GM18505 (cell line): ENCODE measurements at regions not wholly inside any gene's neighbourhood (a gene's known extent, or its start where the extent isn't known, plus 50 kb on each side); places are given as distances from the start of the nearest gene placed in this dataset.
"Not testable (repeated sequence)": the region's sequence is repeated elsewhere in the genome, so short reads cannot be mapped to it uniquely, and the experiment has no call there.

ENCODE experiments used
- ATAC-seq: cut with Tn5 transposase; IDR thresholded peaks from one replicate; pipeline ENCODE4 v1.9.1; 2021; ENCODE audit not compliant: unreplicated experiment
- POLR2A ChIP-seq: IDR thresholded peaks from 4 replicates; pipeline ENCODE4 v1.6.1; 2011; ENCODE audit warnings: borderline replicate concordance; ENCODE audit not compliant: insufficient read depth, insufficient read length; ENCODE audit errors: extremely low read depth

GRCh38 chr1:244302876-244303609, 148.7 kb downstream of the ADSS2 start:
- ATAC-seq, result no peak
- TF ChIP-seq POLR2A, result no peak

GRCh38 chr1:244303610-244303969, 148.1 kb downstream of the ADSS2 start:
- TF ChIP-seq POLR2A, result no peak
- no peak for ATAC-seq

- ATAC-seq, result no peak
- TF ChIP-seq POLR2A, result no peak
Measured at GRCh38 chr1:244304156-244304555, 147.6 kb downstream of the ADSS2 start.

GRCh38 chr1:244304656-244305055, 147.1 kb downstream of the ADSS2 start:
- no peak for TF ChIP-seq POLR2A

GRCh38 chr1:244305776-244306341, 145.8 kb downstream of the ADSS2 start:
- TF ChIP-seq POLR2A, result no peak
- no peak for ATAC-seq

More at GRCh38 chr1:244304656-244305055, 147.1 kb downstream of the ADSS2 start:
- ATAC-seq, result no peak

GRCh38 chr1:244306544-244306943, 145.2 kb downstream of the ADSS2 start:
- TF ChIP-seq POLR2A, result no peak
- no peak for ATAC-seq

- ATAC-seq, result not testable (repeated sequence)
Measured at GRCh38 chr1:244309191-244309590, 142.5 kb downstream of the ADSS2 start.

GRCh38 chr1:244311784-244312532, 139.8 kb downstream of the ADSS2 start:
- no peak for ATAC-seq
- no peak for TF ChIP-seq POLR2A

GRCh38 chr1:244313346-244313745, 138.4 kb downstream of the ADSS2 start:
- ATAC-seq, result no peak
- TF ChIP-seq POLR2A, result no peak

- no peak for ATAC-seq
- TF ChIP-seq POLR2A, result no peak
Measured at GRCh38 chr1:244314921-244315559, 136.7 kb downstream of the ADSS2 start.

- no peak for TF ChIP-seq POLR2A
- no peak for ATAC-seq
Measured at GRCh38 chr1:244315996-244316395, 135.7 kb downstream of the ADSS2 start.

- ATAC-seq, result no peak
- TF ChIP-seq POLR2A, result no peak
Measured at GRCh38 chr1:244316407-244316806, 135.3 kb downstream of the ADSS2 start.

GRCh38 chr1:244316986-244317655, 134.6 kb downstream of the ADSS2 start:
- no peak for ATAC-seq
- no peak for TF ChIP-seq POLR2A

- no peak for ATAC-seq
- no peak for TF ChIP-seq POLR2A
Measured at GRCh38 chr1:244318078-244318477, 133.6 kb downstream of the ADSS2 start.

- no peak for TF ChIP-seq POLR2A
- ATAC-seq, result no peak
Measured at GRCh38 chr1:244318512-244318911, 133.2 kb downstream of the ADSS2 start.
